GM18909 (cell line): ENCODE measurements at regions not wholly inside any gene's neighbourhood (a gene's known extent, or its start where the extent isn't known, plus 50 kb on each side); places are given as distances from the start of the nearest gene placed in this dataset.

Experiments
- ATAC-seq: cut with Tn5 transposase; IDR thresholded peaks from one replicate; pipeline ENCODE4 v1.9.1; 2021; ENCODE audit warnings: mild to moderate bottlenecking; ENCODE audit not compliant: unreplicated experiment, poor library complexity

DNA sequence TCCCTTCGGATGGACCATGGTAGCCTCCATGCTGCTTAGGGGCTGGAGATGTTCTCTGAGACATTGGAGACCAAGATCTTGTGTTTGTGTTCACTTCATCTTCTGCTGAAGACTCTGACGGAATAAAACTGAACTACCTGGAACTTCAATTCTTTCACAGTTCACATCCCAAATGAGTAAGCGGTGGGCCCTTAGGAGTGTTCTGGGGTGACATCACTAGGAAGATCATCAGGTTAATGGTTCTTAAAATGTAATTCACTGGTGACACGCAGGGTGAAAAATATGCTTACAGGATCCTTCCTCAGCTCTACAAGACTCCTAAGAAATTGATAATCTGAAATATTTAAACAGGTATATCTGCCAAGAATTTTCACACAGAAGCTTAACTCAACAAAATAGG lies 561.5 kb downstream of the SEMA5A start:
- no peak for ATAC-seq
